ENCODE measurements at regions not wholly inside any gene's neighbourhood (a gene's known extent, or its start where the extent isn't known, plus 50 kb on each side); places are given as distances from the start of the nearest gene placed in this dataset.

- TF ChIP-seq CTCF (IDR thresholded peaks at IDR 0.05), result no peak
- no peak for TF ChIP-seq EP300 (IDR thresholded peaks at IDR 0.05)
- no peak for TF ChIP-seq POLR2A (IDR thresholded peaks at IDR 0.05; ENCODE audit: low read depth)
Measured at GRCh38 chr7:122248472-122248871, 56.1 kb downstream of the FEZF1 start.
